Gastrocnemius medialis (tissue), 4 donors: ENCODE measurements at regions not wholly inside any gene's neighbourhood (a gene's known extent, or its start where the extent isn't known, plus 50 kb on each side); places are given as distances from the start of the nearest gene placed in this dataset.

Experiments
- CTCF ChIP-seq, 5 experiments: fragments of 450-650 bp in 3 of 5; fragments of 200-600 bp in 2 of 5; sonication (generic) in 2 of 5; IDR thresholded peaks in 4 of 5; conservative IDR thresholded peaks in 1 of 5; 1 replicate in 4 of 5; 2 replicates in 1 of 5; pipeline ENCODE4 v1.5.1; 2016 to 2019; ENCODE audit warnings: antibody characterized with exemption in 5 of 5, mild to moderate bottlenecking in 3 of 5, moderate library complexity in 3 of 5
- POLR2A ChIP-seq, 2 donors: fragments of 450-650 bp; IDR thresholded peaks; one replicate each; pipeline ENCODE4 v1.6.1; 2017; ENCODE audit warnings: antibody characterized with exemption in 2 of 2, mild to moderate bottlenecking in 2 of 2, moderate library complexity in 2 of 2

GRCh38 chr3:145357453-145357852, 803.5 kb downstream of the PLOD2 start:
- no peak for TF ChIP-seq CTCF (IDR thresholded peaks at IDR 0.05 in 4 of 5, conservative IDR thresholded peaks at IDR 0.05 in 1 of 5)
- TF ChIP-seq POLR2A (IDR thresholded peaks at IDR 0.05) = no peak
